ENCODE measurements at regions not wholly inside any gene's neighbourhood (a gene's known extent, or its start where the extent isn't known, plus 50 kb on each side); places are given as distances from the start of the nearest gene placed in this dataset.
A peak's percentile ranks its signal among the peaks of the same experiment; 100 is the strongest.

DNA sequence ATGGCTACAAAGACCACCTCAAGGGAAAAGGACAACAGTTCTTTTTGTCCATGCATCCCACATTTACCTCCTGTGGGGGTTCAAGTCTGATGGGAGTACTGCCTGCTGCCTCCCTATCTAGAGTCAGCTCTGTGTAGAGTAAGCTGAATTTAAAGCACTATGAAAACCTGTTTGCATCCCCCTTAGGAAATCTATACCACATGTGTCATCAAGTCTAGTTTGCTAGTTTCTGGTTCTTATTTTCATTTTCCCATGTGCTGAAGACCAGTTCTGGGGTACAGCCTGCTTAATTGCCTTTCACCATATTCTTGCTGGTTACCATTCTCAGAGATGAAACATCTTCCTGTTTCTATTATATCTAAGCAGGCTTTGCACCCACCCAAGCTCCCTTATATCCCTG, 470.3 kb downstream of the MBD2 start:
- DNase-seq (ENCODE audit: low spot score), result no peak

DNA sequence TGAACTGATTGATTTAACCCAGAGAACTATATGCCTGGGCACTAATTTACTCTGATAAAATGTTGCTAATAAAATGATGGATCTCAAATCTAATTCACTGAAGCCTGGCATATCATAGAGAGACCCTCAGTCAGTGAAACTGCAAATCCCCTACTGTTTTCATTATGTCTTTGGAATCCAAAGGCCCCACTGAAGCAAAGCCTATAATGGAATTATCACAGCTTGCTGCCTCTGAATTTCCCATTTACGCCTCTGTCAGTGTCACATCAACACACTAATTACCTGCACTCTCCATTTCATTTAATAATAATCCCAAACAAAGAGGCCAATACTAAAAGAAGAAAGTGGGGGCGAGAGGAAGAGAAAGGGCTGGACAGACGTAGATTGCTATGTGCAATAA, 470.9 kb downstream of the MBD2 start:
- DNase-seq (ENCODE audit: low spot score), result no peak

DNA sequence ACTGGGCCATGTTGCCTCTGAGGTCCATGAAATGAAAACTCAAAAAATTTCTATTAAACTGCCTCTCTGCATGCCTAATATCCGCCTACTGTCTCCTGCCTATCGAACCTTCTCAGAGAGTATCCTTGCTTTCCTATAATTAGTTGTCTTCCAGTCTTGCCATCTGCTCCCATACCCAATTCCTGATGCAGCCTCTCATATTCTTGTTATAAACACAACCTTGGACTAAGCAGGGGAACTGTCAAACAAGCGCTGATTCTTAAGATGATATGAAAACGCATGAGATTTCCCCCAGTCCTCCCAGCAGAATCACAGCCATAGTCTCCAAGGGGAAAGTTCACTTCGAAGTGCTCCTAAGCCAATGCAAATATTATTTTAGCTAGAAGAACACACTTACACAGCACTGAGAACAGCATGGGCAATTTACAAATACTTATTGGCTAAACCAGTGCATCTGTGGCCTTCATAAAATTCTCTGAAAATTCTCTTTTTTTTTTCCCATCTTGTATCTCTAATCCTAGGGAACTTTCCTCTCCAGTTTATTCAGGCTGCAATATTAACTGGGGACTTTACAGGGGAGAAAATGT, 471.6 kb downstream of the MBD2 start:
- DNase-seq (ENCODE audit: low spot score), result no peak

DNA sequence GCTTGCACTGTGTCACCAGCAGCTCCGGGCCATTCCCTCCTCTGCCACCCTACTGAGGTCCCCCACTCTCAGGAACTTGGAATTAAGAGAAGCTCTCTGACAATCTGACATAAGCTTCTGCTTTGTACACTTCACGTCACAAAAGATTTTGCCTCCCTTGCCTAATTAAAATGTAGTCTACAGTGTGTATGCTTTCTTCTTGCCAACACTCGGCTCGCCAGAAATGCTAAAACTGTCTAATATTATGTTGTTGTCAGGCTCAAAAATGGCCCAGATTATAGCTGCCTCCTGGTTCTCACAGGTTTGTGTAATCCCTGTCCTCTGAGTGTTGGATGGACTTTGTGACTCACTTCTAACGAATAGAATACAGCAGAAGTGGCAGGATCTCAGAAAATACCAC, 474.7 kb downstream of the MBD2 start:
- no peak for DNase-seq (ENCODE audit: low spot score)

DNA sequence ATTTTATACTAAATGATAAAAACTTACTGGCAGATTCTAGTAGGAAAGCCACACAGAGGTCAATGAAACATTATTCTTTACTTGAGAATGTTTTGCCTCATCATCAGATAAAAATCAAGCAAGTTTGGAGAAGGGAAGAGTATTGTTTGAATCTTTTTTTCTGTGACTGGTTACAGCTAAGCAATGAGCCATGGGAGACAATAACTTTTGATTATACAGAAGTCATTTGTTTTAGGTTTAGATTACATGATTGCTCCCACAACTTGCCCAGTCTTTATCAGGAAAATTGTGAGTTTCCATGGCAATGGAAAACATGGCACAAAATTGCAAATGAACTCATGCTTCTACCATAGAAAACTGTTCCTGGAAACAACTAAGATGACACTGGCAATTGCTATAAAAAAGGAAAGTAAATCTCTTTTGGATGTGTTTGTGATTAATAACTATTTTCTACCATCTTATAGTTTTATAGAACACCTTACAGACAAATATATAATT, 476.8 kb downstream of the MBD2 start:
- DNase-seq (ENCODE audit: low spot score), result no peak

DNA sequence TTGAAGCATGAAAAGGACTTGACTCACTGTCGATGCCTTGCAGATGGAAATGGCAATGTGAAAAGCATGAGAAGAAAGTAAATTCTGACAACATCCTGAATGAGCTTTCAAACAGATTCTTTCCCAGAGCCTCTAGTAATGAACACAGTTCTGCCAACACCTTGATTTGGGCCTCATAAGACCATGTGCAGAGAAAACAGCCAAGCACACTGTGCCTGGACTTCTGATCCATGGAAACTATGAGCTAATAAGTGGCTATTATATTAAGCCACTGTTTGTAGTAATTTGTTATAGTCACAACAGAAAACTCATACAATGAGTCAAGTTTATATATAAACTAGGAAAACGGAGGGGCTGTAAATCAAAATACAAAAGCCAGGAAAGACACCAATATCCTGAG, 477.3 kb downstream of the MBD2 start:
- DNase-seq (ENCODE audit: low spot score), result no peak

DNA sequence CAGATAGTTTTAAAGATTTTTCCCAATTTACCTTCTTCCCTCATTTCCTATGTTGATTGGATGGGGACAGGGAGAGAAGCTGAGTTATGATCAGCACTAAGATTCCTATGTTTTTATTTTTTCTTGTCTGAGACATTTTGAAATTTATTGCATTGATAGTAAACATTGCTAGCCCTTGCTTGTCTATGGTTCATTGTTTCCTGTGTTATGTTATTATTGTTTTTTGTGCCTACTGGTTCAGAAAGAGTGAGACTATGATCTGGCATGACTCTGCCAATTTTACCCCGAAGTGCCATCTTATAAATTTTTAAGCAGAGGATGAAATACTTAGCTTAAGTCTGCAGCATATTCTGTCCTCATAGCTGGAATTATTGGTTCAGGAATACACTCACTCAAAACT, 478.5 kb downstream of the MBD2 start:
- DNase-seq (ENCODE audit: low spot score), result no peak

DNA sequence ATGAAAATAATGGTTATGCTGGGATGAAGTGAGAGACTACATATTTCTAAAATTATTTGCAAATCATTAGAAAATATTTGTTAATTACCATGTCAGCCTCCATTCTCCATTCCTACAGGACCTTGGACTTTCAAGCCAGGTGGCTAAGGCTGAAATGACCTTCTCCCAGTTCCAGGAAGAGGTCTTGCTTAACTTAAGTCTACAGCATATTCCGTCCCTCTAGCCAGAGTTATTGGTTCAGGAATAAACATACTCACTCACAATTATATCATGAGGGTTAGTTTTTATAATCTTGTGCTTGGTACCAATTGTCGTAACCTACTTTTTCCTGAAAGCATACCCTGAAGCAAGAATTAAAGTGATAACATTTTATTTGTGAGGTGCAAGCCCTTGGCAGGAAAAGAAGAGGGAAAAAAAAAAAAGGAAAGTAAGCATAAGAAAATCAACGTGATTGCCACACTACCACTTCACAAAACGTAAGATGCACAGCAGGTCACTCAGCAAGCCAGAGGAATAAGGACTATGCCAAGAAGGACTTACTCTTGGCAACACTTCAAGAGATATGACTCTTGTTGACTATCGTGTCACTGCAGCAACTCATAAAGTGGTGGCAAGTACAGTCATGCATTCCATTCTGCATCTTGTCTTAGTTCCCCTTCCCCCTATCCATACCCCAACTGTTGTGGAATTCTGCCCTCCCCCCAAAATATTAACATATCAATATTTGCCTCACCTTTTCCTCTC, 479.1 kb downstream of the MBD2 start:
- DNase-seq (ENCODE audit: low spot score), result no peak

DNA sequence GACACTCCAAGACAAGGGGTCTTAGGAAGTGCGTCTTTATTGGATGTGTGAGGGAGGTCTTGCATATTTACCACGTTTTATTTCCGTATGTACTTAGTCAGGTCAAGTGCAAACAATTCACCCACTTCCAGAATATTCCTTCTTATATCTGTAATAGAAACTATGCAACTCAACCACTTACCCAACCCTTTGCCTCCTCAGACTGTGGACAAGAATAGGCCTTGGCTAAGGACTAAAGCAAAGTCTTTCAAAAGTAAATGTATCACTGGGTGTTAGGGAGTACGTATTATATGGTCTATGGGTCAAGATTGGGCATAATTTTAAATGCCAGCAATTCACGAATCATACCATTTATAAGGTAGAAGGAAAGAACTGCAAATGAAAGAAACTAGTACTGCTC, 484.8 kb downstream of the MBD2 start:
- no peak for DNase-seq (ENCODE audit: low spot score)

DNA sequence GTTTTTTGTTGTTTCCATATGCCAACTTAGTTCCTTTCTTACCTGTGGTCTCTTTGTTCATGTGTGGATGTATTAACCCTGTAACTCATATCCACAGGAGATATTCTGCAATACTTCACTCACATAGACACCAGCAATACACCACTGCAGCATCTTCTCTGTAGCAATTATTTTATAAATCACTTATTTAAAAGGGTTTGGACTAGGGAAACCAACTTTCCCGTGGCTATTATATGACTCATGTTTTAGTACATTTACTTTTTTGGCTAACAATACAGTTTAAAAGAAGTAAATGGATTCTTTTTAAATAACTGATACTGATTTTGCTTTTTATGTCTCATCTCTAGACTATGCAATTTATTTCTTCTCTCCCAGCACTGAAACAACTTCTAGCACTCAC, 488.9 kb downstream of the MBD2 start:
- no peak for DNase-seq (ENCODE audit: low spot score)

DNA sequence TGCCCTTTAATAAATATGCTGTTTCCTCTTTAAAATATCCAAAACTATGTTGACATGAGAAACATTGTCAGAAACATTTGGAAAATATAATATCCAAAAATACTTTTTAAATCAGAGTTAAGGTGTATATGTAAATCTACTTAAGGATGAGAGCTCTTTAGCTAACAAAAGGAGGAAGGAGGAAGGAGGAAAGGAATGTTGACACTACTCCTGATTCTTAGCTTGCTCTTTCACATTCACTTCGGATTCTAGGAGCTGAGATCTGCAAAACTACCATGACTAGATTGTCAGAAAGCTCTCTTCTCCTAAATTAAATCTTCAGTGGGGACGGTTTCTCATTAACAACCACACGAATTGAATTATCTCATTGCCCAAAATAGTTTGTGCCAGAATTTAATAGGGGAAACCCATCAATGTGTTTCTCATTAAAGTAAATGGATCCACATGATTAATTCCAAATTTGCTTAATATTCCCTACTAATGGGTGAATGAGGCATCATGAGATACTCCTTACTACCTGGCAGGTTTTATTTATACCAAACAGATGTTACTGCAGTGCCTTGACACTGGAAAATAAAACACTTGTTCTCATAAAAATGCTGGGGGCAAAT, 509.1 kb downstream of the MBD2 start:
- DNase-seq (ENCODE audit: low spot score), result no peak

DNA sequence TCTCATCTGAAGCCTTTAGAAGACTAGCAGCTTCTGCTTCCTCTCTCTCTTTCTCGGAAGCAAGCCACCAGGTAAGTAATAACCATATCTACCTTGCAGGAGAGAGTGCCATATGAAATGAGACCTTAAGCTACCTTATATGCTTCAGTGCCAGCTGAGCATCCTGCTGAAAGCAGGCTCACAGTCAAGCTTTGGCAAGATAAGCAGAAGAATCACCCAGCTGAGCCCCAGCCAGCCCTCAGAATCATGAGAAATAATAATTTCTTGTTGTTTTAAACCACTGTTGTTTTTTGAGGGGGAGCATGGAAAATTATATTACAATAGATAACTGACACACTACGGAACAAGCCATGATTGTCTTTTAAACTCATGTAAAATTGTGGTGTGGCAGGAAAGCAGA, 514.4 kb downstream of the MBD2 start:
- no peak for DNase-seq (ENCODE audit: low spot score)

DNA sequence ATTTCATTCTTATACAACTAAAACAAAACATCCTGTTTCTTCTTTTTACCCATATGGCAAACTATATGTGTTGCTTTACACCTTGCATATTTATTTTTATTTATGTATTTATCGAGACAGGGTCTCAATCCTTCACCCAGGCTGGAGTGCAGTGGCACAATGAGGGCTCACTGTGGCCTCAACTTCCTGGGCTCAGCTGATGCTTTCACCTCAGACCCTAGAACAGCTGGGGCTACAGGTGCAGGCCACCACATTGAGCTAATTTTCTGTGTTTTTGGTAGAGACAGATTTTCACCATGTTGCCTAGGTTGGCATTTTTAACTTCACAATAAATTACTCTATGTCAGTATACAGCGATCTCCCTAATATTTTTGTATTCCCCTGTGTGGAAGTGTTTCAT, 522.0 kb downstream of the MBD2 start:
- no peak for DNase-seq (ENCODE audit: low spot score)

DNA sequence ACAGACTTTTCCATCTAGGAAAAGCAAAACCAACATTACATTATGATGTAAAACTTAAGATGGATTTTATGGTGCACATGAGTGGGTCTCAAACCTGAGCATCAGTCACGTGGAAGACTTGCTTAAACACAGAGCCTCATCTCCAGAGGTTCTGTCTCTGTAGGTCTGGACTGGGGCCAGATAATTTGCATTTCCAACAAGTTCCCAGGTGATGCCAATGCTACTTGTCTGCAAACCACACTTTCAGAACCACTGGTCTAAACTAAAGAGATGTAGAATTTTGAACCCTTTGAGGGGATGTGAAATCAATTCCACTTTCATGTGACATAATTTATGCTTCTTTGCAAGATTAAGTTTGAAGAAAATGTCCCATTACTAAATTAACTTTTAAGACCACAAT, 522.8 kb downstream of the MBD2 start:
- no peak for DNase-seq (ENCODE audit: low spot score)

DNA sequence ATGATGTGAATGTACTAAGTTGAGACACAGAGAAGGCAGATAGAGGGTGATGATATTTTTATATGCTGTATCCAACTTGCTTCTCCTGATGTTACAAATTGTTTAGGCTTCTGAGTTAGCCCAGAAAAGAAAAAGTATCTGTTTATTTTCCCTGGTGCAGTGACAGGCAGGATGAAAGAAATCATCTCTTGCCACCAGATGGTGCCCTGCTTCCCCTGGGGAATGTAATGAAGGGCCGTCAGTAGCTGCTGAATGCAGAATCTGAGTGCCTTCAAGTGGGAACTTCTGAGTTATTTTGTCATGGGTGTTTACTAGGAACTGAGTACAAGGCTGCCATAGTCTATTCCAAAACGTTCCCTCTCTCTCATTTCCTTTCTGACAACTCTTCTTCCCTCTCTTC, 525.6 kb downstream of the MBD2 start:
- peak; percentile 40 for DNase-seq (ENCODE audit: low spot score)

DNA sequence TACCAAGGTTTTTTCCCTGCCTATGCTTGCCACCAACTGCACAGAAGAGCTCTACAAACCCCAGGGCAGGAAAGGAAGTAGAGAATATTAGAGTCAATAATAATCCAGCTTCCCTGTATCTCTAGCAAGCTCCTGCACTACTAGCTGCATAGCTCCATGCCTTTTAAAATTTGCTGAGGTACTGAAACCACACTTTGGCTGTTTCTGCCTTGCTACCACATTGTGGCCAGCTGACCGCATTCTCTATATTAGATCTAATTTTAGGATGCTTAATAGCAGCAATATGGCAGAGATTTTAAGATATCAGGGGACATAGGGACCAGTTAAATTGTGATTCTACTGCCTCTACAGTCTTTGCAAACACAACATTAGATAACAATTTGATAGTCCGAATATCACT, 534.6 kb downstream of the MBD2 start:
- DNase-seq (ENCODE audit: low spot score), result no peak

DNA sequence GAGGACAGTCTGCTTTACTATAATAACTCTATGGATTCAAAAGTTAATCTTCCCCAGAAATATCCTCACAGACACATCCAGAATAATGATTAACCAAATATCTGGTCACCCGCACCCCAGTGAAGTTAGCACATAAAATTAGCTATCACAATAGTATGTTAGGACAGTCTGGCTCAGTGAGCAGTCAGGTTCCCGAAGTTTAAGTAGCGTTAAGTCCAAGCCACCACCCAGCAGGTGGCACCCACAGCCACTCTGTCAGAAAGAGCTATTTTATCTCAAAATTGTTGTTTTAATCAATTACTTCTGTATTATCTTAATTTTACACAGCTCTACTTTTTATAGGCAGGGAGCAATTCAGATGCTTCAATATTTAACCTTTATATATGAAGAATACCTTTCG, 537.5 kb downstream of the MBD2 start:
- DNase-seq (ENCODE audit: low spot score), result no peak

DNA sequence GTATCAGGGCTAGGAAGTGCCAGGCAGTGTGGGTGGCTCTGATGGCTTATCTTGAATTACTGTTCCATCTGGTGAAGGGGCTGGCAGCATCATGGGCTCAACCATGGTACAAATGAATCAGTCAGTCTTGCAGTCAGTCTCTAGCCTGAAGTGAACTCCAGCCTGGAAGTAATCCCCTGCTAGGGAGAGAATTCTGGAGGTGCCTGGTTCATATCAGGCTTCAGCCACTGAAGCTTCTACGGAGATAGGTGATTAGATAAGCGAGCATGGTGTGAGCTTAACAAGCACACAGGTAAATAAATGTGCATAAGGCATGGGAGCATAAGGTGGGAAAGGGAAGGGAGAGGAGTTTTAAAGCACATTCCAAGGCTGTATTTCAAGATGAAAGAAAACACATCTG, 541.7 kb downstream of the MBD2 start:
- no peak for DNase-seq (ENCODE audit: low spot score)

DNA sequence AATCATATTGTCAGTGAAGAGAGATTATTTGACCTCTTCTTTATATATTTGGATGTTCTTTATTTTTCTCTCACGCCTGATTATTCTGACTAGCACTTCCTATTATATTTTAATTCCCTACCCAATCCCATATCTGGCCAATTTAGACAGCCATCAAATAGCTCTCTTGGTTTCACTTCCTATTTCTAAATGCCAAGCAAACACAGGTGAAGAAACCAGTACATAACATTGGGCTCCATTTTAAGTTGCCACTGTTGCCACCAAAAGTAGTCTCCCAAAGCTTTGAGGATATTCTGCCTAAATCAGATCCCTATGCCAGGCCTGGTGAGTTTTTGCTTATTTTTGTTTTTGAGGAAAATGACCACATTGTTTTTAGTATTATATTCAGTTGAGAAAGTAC, 547.0 kb downstream of the MBD2 start:
- DNase-seq (ENCODE audit: low spot score), result no peak

DNA sequence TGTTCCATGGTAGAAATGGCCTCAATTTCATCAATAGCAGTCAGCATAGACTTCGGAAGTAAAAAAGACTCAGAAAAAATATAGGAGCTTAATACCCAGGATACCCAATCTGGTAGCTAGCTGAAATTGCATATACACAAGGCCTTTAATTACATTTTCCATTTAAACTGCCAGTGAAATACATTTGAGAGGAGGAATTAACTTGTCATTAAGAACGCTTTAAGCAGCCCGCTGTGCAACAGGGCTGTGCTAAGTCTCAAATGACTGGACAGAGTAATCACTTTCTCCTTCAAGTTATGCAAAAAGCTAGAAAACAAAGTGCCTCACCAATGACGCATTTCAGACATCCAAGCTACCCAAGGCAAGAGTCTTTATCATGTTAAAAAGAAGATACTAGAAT, 558.8 kb downstream of the MBD2 start:
- no peak for DNase-seq (ENCODE audit: low spot score)

DNA sequence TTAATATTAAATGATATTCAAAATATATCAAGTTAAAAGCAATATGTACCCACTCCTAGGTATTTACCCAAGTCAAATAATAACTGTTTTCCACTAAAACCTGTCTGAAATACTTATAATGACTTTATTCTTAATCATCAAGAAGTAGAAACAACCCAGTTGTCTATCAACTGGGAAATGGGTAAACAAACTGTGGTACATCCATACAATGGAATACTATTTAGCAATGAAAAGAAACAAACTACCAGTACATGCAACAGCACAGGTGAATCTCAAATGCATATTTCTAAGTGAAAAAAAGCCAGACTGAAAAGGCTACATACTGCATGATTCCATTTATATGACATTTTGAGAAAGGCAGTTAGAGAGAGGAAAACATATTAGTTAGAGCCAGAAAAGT, 559.9 kb downstream of the MBD2 start:
- no peak for DNase-seq (ENCODE audit: low spot score)

DNA sequence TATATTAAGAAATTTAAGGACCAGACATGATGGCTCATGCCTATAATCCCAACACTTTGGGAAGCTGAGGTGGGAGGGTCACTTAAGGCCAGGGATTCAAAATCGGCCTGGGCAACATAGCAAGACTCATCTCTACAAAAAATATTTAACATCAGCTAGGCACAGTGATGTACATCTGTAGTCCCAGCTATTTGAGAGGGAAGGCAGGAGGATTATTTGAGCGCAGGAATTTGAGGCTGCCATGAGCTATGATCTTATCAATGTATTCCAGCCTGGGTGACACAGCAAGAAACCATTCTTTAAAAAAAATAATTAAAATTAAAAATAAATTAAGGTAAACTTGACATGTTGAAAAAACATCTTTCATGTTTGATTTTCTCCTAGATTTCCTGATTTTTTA, 564.2 kb downstream of the MBD2 start:
- no peak for DNase-seq (ENCODE audit: low spot score)

DNA sequence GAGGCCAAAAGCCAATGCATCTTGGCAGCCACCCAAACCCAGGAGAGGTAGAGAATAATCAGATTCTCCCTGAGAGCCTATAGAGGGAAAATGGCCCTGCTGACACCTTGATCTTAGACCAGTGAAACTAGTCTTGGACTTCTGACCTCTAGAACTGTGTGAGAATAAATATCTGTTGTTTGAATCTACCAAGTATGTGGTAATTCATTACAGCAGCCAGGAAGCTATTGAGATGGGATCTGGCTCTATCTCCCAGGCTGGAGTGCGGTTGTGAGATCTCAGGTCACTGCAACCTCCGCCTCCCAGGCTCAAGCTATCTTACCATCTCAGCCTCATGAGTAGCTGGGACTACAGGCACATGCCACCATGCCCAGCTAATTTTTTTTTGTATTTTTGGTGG, 567.2 kb downstream of the MBD2 start:
- no peak for DNase-seq (ENCODE audit: low spot score)
